GM18517 (cell line): ENCODE measurements at regions not wholly inside any gene's neighbourhood (a gene's known extent, or its start where the extent isn't known, plus 50 kb on each side); places are given as distances from the start of the nearest gene placed in this dataset.
"Not testable (repeated sequence)": the region's sequence is repeated elsewhere in the genome, so short reads cannot be mapped to it uniquely, and the experiment has no call there.

Experiments used
- ATAC-seq: cut with Tn5 transposase; IDR thresholded peaks from one replicate; pipeline ENCODE4 v1.9.1; 2021; ENCODE audit warnings: mild to moderate bottlenecking, moderate library complexity; ENCODE audit not compliant: unreplicated experiment

DNA sequence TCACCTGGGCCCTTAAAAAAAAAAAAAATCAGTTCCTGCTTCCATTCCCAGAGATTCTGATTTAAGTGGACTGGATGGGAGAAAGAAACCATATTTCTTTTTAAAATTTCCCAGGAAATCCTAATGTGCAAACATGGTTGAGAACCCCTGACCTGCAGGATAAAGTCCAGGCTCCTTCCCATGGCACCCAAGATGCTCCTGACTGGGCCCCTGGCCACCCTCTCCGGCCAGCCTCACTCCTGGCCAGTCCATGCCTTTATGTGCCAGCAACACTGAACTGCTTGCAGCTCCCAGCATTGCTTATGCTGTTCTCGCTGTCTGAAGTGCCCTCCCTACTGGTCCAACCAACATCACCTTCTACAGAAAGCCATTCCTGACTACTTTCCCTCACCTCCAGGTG is 93.9 kb downstream of the TEX35 start:
- no peak for ATAC-seq

DNA sequence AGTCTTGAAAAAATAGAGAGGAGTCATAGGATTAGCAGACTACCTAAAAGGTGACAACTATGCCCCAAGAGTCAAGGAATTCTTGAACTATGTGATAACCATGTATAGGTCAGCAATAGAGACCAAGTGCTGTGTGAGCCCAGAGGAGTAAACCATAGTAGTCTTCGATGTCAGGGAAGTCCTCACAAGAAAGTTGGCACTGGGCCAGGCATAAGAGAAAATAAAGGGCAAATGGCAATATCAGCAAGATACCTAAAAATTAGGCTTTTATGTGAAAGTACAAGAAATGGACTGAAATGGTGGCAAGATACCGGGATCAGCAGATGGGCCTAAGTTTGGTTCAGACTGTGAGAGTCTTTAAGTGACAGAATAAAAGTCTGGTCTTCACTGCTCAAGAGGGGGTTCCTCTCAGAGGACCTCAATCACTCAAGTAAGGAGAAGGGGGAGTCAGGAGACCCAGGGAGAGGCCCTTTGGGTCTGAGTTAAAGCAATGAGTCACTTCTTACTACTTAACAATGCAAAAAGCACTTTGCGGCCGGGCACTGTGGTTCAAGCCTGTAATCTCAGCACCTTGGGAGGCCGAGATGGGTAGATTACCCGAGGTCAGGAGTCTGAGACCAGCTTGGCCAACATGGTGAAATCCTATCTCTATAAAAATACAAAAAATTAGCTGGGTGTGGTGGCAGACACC is 95.0 kb downstream of the TEX35 start:
- peak; percentile 36 for ATAC-seq

DNA sequence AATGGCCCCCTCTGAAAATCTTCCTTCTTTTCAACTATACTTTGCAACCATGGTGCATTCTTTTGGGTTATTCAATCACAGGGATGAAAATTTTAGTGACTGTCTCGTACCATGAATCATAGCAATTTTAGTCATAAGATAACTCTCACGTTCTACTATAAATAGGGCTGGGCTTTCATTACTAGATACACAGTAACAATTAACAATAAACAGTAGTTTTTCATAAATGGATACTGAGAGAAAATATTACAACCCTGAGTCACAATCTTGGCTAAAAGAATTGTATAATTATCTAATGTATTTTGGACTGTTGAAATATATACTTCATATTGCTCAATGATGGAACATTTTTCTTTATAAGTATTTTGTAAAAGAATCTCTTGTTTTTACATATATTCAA is 96.1 kb downstream of the TEX35 start:
- ATAC-seq: no peak

DNA sequence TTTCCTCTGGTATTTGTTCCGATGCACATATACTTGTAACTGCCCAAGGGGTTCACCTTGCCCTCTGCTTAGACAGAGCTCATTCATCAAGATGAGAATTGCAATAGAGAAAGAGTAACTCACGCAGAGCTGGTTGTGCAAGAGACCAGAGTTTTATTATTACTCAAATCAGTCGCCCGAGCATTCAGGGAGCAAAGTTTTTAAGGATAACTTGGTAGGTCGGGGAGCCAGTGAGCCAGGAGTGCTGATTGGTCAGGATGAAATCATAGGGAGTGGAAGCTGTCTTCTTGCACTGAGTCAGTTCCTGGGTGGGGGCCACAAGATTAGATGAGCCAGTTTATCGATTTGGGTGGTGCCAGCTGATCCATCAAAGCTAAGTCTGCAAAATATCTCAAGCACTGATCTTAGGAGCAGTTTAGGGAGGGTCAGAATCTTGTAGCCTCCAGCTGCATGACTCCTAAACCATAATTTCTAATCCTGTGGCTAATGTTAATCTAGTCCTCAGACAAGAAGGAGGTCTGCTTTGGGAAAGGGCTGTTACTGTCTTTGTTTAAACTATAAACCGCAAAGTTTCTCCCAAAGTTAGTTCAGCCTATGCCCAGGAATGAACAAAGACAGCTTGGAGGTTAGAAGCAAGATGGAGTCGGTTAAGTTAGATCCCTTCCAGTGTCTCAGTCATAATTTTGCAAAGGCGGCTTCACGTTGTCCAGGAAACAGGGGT is 97.9 kb downstream of the TEX35 start:
- not testable (repeated sequence) for ATAC-seq

DNA sequence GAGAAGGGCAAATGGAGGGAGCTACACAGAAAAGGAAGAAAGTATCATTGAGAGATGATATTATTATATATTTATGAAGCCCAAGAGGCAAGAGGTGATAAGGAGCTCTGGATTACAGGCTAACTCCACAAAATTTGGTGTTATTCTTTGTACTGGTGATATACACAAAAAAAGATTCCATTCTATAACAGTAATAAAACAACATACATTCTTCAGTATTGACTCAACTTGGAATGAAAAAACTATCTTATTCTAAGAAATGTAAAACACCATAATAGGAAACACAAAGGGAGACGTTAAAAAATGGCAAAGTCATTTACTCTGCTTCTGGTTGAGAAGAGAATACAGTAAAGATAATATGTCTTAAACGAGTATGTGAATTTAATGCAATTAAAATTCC is 99.4 kb downstream of the TEX35 start:
- no peak for ATAC-seq

DNA sequence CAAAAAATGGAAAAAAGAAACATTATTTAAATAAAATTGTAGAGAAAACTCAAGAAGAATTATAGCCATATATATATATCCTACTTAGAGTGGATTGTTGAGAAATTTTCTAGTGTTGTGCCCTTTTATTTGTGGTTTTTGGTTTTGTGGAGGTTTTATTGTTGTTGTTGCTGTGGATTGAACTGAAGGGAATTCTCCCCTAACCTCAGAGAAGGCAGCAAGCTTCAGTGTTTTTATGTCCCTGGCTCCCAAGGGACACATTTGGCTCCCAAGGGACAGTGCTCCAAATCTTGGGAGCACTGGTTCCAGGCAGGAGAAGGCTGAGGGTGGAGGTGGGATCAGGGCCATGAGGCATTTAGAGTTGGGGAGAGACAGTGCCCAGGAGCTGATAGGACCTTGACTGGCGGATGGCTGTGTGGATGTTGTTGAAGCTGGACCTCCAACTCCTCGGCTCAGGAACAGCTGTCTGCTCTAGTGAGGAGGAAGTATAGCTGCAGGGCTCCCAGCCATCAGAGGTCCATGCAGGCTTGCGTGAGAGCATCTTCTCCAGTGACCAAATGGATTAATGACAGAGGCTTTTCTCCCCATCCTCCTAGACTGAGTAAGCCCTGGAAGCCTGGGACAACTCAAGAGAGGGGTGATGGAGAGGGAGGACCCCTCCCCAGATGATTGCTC is 100.5 kb downstream of the TEX35 start:
- ATAC-seq: no peak

DNA sequence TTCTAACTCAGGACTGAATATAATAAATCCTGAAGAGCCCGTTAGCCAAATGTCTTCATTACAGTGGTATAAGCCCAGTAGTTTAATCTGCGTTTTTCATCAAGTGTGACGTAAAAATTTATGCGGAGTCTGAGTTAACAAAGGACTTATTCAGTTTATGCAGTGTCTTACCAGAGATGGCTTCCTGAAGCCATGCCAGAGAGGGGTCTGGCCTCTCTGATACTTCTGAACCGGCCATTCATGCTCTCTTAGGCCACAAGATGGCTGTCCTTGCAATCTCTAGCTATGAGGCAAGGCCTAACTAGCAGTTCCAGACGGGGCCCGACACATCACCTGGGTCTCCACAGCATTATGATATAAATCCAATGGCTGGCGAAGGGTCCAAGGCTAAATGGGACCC is 101.4 kb downstream of the TEX35 start:
- no peak for ATAC-seq

DNA sequence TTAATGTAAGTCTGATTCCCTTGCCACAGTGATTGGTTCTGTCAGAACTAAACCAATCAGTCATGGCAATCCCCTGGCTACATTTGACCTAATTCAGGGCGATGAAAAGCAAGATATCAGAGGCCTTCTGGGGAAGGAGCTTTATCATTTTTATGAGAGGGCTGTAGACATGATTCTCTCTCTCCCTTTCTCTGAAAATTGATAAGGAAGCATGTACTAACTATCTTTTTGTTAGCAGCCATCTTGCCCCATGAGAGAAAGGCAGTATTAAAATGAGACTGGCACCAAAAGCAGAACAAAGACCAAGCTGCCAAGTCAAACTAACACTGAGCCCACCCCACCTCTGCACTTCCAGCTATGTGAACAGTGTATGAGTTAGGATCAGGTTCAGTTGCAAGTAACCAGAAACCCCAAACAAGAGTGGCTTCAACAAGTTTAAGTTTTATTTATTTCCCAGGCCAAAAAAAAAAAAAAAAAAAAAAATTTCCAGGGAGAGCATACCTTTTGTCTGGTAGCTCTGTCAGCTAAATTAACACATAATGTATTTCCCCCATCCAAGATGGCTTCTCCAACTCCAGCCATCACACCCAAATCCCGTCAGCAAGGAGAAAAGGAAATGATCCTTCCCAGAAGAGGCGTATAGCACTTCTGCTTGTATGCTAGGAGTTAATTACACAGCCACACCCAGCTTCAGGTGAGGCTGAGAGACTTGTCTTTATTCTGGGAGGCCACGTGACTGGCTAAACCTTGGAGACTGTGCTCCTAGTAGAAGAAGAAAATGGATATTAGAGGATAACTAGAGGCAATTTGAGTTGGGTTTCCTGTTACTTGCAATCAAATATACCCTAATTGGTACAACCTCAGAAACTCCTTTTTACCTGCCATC is 105.8 kb upstream of the RALGPS2 start:
- no peak for ATAC-seq

DNA sequence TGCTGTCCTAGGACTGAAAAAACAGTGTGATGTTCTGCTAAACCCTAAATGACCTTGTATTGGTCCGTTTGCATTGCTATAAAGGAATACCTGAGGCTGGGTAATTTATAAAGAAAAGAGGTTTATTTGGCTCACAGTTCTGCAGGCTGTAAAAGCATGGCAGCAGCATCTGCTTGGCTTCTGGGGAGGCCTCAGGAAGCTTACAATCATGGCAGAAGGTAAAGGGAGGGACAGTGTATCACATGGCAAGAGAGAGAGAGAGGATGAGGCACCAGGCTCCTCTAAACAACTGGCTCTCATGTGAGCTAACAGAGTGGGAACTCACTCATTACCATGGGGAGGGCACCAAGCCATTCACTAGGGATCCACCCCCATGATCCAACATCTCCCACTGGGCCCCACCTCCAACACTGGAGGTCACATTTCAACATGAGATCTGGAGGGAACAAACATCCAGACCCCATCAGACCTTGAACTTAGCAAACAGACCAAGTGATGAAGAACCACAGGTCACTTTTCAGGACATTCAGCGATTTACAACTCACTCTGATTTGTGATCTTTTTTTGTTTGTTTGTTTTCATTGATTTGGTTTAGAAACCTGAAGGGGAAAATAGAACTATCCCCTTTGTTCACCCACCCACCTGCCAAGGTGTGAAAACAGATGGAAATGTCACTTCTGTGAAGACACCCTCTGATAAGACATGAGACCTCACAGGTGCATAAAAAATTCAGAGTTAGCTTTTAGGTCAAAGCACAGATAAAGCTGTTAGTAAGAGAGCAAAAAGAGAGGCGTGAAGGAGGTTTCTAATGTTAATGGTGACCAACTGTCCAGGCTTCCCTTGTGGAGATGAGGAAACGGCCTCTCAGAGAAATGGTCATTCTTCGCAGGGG is 104.2 kb upstream of the RALGPS2 start:
- ATAC-seq: no peak

DNA sequence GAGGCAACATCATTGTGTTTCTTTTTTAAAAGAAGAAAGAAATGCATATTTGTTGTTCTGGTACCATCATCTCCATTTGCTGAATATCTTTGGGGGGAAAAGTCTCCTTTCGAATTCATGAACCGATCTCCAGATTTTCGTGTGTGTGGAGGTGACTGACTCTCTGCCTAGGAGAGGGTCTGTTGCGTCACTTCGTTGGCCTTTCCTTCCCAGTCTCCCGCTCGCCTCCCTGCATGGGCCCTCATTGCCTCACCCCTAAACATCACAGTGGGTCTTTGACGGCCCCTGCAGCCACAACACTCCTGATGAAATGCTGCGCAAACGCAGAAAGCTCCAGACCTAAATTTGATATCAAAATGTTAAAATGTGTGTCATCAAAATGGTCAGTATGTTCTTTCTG is 103.2 kb upstream of the RALGPS2 start:
- no peak for ATAC-seq

DNA sequence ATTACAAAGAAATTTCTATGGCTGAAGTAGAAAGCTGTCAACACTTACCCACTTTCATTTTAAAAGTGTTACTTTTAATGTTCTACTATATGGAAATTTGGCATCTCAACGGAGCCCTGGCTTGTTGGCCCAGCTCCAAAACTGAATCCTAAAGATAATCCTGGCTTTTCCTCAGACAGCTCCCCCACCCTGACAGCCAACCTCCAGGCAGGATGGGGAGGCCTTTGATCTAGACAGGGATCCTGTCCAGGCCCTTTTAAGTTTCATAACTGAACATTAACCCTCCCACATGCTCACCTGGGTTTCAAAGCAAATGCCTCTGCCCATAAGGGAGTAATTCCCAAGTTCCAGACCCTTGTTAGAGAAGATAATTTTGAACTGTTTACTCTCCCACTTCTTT is 99.3 kb upstream of the RALGPS2 start:
- ATAC-seq: no peak

DNA sequence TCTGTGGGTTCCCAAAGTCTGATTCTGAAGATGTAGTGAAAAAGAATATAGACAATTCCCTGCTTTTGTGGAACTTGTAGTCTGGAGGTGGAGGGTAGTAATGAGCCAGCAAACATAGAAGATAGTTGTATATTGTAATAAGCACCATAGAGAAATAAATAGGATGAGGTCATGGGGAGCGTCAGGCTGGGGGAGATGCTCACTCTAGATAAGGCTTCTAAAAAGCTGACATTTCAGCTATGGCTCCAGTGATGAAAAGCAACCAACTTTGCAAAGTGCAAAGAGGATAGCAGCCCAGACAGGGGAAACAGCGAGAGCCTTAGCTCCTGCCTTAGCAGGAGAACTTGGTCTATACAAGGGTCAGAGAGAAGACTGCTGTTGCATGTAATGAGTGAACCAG is 98.0 kb upstream of the RALGPS2 start:
- no peak for ATAC-seq

DNA sequence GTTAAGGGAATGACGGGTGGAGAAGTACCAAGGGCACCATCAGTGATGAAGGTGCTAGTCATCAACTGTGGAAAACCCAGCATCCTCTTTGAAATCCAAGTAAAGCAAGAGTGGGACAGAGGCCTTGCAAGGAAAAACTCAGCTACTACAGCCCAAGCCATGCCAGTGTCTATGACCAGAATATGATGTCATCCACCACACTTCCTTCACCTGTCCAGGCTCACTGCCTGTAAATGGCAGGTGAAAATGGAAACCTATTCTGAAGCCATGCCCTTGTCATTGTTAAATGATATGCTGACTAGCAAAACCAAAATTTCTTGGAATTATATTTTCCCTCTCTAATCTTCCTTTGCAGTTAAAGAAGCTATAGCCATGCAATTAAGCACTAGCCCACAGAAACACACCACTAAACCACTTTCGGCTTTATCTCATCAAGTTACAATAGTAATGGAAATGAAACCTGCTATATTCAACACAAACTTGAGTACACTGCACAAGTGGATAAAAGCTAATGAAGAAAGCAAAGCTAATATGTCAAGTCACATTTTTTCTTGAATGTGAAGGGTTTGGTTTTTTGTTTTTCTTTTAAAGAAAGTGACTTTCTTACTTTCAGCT is 96.3 kb upstream of the RALGPS2 start:
- no peak for ATAC-seq

DNA sequence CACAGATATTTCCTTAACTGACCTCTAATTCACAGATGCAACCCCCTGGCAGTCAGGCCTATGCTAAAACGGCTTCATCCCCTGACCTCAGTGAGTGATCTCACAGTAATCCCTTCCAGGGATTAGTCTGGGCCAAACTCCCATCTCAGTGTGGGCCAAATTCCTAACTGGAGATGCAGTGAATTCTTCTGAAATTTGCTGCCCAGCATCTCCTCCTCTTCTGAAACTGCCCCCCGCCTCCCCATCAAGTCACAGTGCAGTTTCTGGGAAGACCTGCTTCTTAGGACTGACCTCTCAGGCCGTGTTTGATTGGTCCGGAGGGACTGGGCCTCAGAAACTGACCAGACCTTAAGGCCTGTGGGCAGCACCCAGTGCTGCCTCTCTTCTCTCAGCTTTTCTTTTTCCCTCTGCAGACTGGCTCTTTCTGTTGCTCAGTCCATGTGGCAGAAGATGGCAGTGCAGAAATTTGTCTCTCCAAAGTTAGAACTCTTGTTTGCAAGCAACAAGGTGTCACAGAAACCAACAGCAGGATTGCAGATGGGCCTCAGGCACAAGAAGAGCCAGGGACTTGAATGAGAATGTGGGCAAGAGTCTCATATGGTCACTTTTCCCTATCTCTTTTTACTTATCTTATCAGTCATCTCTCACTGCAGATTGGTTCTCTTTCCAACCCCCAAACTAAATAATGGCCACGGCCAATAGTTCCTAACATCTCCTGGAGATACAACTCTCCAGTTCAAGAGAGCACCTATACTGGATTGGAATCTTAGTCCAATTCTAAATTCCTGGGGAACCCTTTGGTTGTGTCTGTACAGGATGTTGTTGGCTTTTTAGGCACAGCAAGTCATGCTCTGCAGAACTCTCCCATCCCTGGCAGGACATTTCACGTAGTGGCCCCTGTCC is 95.5 kb upstream of the RALGPS2 start:
- no peak for ATAC-seq

DNA sequence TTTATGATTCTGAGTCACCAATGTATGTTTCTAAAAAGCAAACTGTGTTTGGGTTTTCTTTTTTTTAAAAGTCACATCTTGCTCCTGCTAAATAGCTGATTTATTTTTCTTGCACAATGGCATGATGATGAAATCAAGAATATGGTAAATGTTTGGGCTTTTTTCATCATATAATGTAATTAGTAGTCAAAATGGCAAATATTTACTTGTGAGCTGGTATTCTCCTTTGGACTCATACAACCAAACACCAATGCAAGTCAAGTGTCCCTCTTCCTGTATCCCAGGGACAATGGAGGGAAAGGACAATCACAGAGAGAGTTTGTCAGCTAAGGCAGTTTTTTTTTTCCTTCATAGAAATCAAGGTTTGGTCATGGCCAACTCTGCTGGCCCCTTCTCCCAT is 94.6 kb upstream of the RALGPS2 start:
- no peak for ATAC-seq

DNA sequence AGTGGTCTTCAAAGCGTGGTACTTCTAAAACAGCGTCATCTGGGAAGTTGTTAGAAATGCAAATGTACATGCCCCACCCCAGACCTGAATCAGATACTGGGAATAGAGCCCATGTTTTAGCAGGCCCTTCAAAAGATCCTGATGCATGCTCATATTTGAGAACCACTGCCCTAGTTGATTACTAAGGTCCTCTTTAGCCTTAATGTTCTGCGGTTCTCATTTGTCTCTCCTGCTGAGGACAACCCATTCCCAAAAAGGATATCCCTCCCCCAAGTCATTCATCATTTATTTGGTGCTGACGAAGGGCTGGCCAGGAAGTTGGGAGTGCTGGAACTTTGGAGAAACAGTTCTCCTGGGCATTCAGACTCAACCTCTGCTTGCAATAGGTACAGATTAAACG is 92.4 kb upstream of the RALGPS2 start:
- ATAC-seq: no peak

DNA sequence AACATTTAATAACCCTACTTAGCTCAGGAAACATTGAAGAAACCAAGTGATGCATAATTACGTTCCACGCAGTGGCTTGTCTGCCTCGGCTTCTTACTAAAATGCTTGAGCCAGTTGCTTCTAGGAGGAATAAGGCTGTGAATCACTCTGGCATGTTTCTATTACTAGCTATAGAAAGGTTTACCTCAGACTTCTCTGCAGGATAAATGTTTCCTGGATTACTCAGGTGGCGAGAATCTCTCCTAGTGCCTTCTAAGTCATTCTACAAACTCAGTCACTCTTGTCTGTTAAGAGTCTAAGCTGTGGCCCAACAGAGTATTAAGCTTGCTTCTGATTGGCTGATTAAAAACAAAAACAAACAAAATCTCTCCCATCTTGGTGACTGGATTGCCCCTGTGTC is 92.0 kb upstream of the RALGPS2 start:
- ATAC-seq: no peak

DNA sequence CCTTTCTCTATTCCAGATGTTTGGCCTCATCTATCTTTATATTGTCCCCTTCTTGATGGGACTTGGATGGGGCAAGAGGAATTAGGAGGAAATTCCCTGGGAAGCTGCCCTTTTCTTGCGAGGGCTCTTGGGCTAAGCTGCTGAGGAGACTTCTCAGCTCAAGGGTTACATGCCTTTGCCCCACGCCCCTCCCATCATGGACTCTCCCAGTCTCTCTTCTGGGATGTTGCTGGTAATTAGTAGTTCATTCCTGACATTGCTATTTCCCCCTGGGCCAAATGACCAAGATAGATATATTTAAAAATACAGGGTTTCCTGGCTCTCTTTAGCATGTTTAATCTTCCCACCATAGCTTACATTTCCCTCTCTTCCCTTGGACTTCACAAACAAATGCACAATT is 90.6 kb upstream of the RALGPS2 start:
- no peak for ATAC-seq

DNA sequence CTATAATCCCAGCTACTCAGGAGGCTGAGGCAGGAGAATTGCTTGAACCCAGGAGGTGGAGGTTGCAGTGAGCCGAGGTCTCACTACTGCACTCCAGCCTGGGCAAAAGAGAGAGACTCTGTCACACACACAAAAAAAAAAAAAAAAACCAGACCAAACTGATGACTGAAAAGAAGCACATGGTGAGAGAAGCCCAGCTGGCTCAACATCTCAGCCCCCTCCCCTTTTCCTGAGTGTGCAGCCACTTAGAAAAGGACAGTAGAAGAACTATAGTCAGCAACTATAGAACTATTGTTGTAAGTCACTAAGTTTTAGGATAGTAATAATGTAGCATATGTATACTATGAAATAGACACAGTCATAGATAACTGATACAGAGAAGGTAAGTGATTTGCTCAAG is 87.2 kb upstream of the RALGPS2 start:
- ATAC-seq: no peak
